ENCODE measurements at regions not wholly inside any gene's neighbourhood (a gene's known extent, or its start where the extent isn't known, plus 50 kb on each side); places are given as distances from the start of the nearest gene placed in this dataset.

- no peak for DNase-seq
These were observed 119.8 kb upstream of the SASH1 start for GRCh38 chr6:148222846-148223245.

- DNase-seq = no peak
These were observed 119.2 kb upstream of the SASH1 start for GRCh38 chr6:148223424-148223842.

DNA sequence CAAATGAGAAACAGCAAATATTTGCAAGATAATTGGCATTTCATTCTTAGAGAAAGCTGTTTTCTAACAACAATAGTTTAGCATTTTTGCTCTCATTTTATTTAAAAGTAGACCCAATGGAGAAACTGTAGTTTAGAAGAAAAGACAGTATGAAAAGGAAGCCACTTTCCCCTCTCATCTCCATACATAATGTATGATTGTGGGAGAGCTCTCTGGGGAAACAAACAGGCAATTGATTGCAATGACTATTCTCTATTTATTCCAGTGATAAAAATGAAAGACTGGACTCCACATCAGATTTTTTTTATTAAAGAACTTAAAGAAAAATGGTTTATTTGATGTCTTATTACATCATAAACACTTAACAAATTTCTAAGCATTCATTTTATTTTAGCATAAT is 116.8 kb upstream of the SASH1 start:
- no peak for DNase-seq

- no peak for DNase-seq
These were observed 116.4 kb upstream of the SASH1 start for GRCh38 chr6:148226284-148226683.

GRCh38 chr6:148231572-148231971 is 111.1 kb upstream of the SASH1 start:
- DNase-seq = no peak

DNA sequence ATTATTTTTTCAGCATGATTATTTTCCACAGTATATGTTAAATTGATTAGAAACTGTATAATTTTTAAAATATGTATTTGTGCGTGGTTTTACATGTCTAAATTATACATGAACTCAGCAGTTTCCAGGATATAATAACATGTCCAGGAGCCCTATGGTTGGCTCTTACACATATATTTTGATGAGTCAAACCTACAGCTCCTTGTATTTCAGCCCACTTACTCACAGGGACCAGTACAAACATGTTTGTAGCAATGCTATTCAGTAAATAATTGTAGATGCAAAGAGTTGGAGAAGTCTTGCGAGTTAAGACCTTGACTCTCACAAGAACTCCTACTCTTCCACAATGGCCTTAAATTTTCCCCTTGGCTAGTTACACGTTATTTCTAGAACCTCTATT is 107.2 kb upstream of the SASH1 start:
- DNase-seq = no peak

DNA sequence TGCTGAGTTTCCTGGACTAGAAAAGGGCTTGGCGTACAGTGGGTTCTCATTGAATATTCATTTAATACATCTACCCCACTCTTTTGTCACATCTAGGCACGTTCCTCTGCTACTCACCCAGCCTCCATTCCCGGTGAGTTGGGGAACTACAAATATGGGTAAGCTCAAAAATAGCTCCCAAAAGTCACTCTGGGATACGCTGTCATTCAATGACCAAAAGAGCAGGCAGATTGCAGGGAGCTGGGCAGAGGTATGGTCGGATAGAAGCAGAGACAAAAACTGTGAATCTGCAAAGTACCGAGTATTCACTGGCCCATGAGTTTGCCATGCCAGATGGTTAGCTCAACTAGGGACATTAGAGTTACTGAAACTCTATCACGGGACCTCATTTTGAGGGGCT is 103.9 kb upstream of the SASH1 start:
- DNase-seq = no peak

DNA sequence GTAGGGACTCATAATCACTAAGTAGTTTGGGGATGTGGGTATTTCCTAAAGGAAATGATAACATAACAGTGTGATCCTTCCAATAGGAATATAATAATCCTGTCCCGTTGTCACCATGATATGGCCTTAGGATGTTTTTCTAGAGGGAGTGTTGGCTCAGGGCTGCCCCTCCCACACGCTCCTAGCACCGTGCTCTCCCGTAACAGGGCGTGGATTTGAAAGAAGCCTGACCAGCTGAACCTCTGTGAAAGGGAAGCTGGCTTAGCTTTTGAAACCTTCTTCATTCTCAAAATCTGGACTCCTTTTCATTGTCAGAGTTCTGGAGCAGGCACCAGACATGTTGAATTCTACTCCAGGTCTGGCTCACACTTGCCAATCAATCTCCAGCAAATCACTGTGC is 103.4 kb upstream of the SASH1 start:
- no peak for DNase-seq

DNA sequence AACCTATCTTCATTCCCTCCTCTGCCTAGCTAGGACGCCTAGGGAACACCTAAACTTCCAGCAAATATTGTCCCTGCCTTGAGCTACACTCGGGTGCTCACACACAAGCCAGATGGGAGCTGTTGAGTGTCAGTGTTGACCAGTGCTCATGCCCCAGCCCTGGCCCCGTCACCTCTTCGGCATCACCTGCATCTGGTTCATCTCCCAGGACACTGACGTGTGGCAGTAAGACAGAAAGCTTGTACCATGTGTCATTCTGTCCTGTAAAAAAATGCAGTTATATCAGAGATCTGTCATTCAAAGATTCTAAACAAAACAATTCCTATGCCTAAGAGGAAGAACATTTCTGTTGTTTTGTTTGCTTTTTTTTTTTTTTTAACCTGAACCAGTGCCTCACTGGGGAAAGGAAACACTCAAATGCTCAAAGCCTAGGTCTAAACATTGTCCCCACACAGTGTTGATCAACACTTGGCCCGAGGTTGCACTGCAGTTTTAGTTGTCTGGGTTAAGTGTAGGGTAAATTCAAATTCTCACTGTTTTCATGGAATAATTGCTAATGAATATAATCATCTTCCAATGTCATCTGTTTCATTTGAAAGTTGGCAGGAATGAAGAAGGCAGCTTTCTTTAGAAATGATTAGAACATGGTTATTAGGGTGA is 102.7 kb upstream of the SASH1 start:
- no peak for DNase-seq

- DNase-seq = no peak
These were observed 102.2 kb upstream of the SASH1 start for GRCh38 chr6:148240461-148240840.

DNA sequence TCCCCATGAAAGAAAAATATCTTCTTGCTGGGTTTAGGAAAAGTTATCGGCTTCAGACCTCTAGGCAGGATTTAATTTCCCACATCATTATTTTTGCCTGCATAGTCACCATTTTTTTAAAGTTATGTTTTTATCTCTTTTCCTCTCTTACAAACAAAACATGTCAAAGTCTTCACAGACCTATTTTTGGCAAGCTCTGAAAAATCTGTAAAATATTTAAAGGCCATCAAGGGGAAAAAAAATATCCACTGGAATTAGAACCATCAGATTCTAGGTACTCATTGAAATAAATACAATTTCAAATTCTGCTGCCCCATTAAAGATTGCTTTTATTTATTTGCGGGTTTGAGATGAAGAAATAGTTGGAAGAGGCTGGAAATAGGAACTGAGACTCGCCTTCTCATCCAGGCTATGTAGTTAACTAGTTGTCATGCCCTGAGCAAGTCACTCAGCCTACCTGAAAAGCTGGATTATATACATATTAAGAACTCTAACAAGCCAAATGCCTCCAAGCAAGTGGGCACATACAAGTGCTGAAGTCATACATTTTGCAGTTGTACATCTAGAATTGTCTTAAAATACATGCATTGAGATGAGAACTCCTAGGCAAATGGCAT is 101.7 kb upstream of the SASH1 start:
- no peak for DNase-seq

GRCh38 chr6:148242180-148242579 is 100.5 kb upstream of the SASH1 start:
- no peak for DNase-seq

DNA sequence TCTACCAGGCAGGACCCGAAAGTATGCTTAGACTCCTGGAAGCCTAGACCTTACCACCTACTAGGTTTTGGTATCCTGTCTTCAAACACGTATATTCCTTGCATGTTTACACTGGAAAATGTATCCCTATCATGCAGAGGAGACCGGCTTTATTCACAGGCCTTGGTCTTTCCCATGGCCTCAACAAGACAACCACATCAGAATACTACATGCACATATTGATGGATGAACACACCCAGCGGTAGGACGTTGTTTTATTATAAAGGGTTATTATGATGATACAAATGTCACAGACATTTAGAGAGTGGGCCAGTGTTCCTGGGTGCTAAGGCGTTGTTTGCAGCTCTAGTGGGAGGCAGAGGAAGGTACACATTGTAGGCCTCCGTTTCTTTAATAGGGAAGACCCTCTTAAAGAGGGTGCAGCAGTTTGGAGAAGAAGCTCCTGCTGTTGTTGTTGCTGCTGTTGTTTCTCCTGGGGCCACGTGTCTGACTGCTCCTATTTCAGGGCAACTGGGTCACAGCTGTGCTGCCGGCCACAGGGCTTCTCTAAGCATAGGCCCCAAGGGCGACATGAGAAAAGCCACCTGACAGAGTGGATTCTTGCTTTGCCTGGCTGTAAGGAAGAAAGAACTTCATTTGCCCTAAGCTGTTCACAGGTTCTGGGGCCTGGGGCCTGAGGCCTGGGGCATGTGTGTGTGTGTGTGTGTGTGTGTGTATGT is 98.3 kb upstream of the SASH1 start:
- no peak for DNase-seq

- no peak for DNase-seq
These were observed 95.1 kb upstream of the SASH1 start for GRCh38 chr6:148247386-148248063.

DNA sequence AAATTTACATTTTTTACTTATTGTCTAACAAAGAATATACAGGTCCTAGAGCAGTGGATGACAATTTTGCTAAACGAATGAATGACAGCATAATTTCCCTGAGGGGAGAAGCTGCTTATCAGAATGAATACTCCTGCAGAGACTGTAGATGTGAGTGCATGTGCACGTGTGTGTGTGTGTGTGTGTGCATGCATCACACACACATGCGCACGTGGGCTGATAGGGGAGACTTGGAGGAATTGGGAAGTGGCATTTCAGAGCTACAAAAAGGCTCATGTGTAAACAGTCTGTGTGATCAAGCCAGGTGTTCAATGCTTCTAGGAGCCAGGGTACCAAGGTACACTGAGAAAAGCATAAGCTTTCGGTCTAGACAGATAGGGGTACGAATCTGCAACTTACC is 93.5 kb upstream of the SASH1 start:
- no peak for DNase-seq

DNA sequence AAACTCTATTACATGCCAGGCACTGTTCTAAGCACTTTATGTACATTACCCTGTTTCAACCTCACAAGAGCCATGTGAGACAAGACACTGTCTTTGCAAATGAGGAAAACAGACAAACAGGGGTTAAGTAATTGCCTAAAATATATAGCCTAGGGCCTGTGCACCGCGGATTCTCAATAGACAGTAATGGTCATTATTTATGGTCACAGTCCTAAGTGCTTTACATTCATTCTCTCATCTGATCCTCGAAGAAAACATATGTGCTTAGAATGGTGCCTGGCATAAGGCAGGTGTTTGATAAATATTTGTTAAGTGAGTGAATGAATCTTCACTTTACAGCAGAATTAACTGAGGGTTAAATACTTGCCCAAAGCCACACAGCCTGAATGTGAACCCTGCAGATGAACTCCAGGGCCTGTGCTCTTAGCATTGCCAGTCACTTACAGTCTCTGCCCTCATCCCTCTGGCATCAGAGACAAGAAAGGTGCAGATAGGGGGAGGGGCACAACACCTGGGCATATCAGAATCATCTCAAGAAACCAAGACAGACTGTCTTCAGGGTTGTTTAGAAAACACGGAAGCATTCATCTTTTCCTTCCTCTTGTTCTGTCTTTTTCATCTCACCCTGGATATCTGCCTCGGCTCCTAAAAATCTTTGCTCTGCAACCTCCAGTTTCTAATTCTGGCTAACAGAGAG is 92.8 kb upstream of the SASH1 start:
- no peak for DNase-seq

DNA sequence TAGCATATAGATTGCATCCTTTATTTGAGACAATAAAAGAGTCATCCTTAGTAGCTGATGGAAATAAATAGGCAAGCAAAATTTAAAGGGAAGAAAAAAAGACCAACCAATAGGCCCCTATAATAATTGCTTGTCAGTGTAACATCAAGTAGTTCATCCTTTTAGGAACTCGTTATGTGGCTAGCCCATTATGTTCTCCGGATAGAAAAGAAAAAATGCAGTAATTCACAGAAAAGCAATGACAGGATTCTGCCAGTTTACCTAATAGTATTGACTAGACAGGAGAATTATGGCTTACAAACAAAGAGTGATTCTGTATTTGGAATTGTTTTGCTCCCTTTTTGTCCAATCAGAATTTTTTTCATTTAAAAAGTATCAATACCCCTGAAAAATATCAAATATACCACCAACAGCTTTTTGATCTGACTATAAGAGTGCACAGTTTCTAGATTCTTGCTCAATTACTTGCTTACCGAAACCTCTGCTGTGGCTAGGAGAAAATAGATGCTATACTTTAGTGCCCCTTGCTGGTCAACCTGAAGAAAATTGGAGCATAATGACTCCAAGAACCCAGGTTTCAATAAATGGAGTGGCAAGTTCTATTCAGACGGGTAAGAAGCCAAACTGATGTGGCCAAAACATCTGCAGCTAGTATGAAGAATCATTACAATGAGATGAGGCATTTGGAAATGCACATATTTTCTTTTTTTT is 91.5 kb upstream of the SASH1 start:
- DNase-seq = no peak

GRCh38 chr6:148251891-148252290 is 90.7 kb upstream of the SASH1 start:
- no peak for DNase-seq

- no peak for DNase-seq
These were observed 84.8 kb upstream of the SASH1 start for GRCh38 chr6:148257810-148258209.

DNA sequence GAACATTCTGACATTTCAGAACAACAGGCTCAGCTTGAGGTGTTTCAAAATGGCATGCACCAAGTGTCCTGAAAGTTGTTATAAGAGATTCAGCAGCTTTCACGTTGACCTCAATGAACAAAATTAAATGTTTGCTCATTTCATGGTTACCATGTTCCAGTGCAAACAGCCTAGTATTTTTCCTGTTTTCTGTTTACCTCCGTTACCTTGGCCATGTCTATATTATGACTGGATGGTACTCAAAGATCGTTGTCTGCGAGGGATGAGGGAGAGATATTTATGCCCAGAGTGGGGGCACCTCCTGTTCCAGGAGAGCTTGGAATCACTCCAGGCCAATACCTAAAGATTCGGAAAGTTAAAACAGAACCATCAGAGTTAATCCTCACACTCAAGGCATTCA is 83.8 kb upstream of the SASH1 start:
- no peak for DNase-seq

DNA sequence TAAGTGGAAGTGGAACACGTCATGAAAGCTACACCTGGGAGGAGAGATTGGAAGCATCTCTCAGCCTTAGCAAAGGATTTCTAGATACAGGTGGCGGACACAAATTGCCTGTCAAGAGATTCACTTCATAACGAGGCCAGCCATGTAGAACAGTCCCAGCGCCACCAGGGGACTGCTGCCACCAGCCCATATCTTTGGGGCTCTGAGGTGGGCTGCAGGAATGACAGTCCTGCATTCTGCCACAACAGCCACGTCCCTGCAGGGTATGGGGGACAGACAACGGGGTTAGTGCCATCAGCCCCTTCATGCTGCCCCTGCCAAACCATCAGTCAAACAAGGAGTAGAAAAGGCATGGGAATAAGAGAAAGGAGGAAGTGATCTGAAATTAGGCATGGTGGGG is 81.2 kb upstream of the SASH1 start:
- no peak for DNase-seq

DNA sequence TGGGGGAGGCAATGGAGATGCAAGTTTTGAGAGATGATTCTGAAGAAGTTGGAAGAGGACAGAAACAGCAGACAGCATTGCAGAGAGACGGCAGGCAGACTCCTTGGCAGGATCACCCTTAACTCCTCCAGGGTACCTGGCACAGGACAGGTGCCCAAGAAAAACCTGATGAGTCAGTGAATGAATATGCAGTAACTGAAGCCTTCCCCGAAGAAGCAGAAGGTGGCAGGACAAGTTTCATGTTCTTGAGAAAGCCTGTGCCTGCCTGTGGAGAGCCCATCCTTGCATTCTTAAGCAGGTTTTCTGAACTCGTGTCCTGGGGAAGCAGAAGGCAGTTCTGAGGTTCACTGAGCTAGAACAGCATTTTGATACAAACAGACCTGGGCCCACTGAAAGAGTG is 79.6 kb upstream of the SASH1 start:
- no peak for DNase-seq

DNA sequence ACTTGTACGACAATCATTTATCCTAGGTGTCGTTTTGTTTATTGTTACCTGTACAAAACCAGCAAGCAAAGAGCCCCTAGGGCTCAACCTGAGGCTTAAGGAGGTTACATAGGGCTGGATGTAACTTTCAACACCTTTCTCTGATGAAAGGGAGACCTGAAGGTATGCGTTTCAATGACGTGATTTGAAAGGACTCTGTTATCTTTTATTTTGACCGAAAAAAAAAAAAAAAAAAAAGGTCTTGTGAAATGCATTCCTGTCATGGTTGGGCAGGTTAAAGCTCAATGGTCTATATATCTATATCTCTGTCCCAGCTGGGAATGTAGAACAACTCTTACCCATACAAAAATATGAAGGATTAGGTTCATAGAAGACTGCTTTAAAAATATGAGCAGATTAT is 78.7 kb upstream of the SASH1 start:
- no peak for DNase-seq
